Smooth muscle cell (in vitro differentiated cells): ENCODE measurements at regions not wholly inside any gene's neighbourhood (a gene's known extent, or its start where the extent isn't known, plus 50 kb on each side); places are given as distances from the start of the nearest gene placed in this dataset. TPM values are rescaled to one million over a fixed set of nuclear protein-coding genes. Genes with fewer than 3 reads are reported as not detected.

Experiments
- small RNA-seq: library from RNA; depleted of rRNA; stranded (forward); fragments of <200 nt; gene quantifications from one replicate; pipeline ENCODE3, GENCODE V24; 2014

Small RNAs in the stretch of these regions (small RNA-seq; reads per million reads assigned to genes)
- not detected for gene MTND4LP16
